ENCODE measurements at regions not wholly inside any gene's neighbourhood (a gene's known extent, or its start where the extent isn't known, plus 50 kb on each side); places are given as distances from the start of the nearest gene placed in this dataset.

GRCh38 chr11:92277871-92278270 is 53.3 kb downstream of the FAT3 start:
- TF ChIP-seq CTCF (IDR thresholded peaks at IDR 0.05) = no peak
- TF ChIP-seq EZH2 (IDR thresholded peaks at IDR 0.05) = no peak
